K562 (cell line): ENCODE measurements at regions not wholly inside any gene's neighbourhood (a gene's known extent, or its start where the extent isn't known, plus 50 kb on each side); places are given as distances from the start of the nearest gene placed in this dataset.

Experiments used
- ATAC-seq: fragments of 200-7000 bp; cut with Tn5 transposase; 3 replicates; pipeline ENCODE4 v1.9.1; 2020; ENCODE audit warnings: moderate library complexity
- BruUV-seq: library from RNA; stranded (reverse); fragments of 400-500 nt; replicated peaks from 2 replicates; lab custom pipeline; 2021; lab: Mats Ljungman, UMichigan
- CTCF ChIA-PET: fragments of 300-600 bp; formaldehyde crosslinking; extraction: SDS; loops from one replicate; lab custom pipeline; 2021; ENCODE audit warnings: low intra/inter-chr PET ratio; lab: Yijun Ruan, JAX
- POLR2A ChIA-PET: fragments of 300-600, 350-650 bp; sonication (Branson Sonifier 250); formaldehyde crosslinking; extraction: SDS; loops from one replicate; lab custom pipeline; 2021; ENCODE audit warnings: antibody characterized with exemption, inconsistent platforms; lab: Yijun Ruan, JAX
- DNase-seq, 4 experiments: peaks; one replicate each; pipeline versions ENCODE4 v3.0.0 to v3.0.0-alpha.2; 2011 to 2018; ENCODE audit warnings: low spot score in 3 of 4, mixed read lengths in 3 of 4; ENCODE audit errors: extremely low read depth in 1 of 4
- FAIRE-seq: peaks from 2 replicates; lab custom pipeline; 2011; peaks lifted over from hg19 to GRCh38; lab: Jason Lieb, UNC
- H2AFZ ChIP-seq: 2 replicates; pipeline ENCODE4 v1.6.0; 2011; ENCODE audit warnings: low read depth, low read length, control low read depth, inconsistent platforms
- H3K27ac ChIP-seq: fragments of 200-600 bp; 3 replicates; pipeline ENCODE4 v1.8.0; 2011; ENCODE audit warnings: low read depth, mild to moderate bottlenecking, control low read depth, inconsistent platforms, low read length, moderate library complexity, mixed read lengths; ENCODE audit errors: extremely low read depth
- H3K27me3 ChIP-seq, 2 experiments: fragments of 300-600 bp in 1 of 2; 2 replicates in 1 of 2; 3 replicates in 1 of 2; pipeline versions ENCODE4 v1.6.0 to v1.8.0; 2011; ENCODE audit warnings: inconsistent platforms in 2 of 2, low read length in 2 of 2, mild to moderate bottlenecking in 1 of 2, mixed read lengths in 1 of 2, moderate library complexity in 1 of 2; ENCODE audit not compliant: control insufficient read depth in 2 of 2, insufficient read depth in 2 of 2
- H3K36me3 ChIP-seq: fragments of 300-600 bp; 3 replicates; pipeline ENCODE4 v1.8.0; 2011; ENCODE audit warnings: mild to moderate bottlenecking, low read length, inconsistent platforms; ENCODE audit not compliant: control insufficient read depth, insufficient read depth
- H3K4me1 ChIP-seq, 2 experiments: fragments of 200-600 bp in 1 of 2; replicated peaks in 1 of 2; 2 replicates in 1 of 2; 3 replicates in 1 of 2; pipeline versions ENCODE4 v1.5.1 to v1.8.0; 2011; ENCODE audit warnings: inconsistent platforms in 2 of 2, low read length in 2 of 2, mild to moderate bottlenecking in 1 of 2, mixed read lengths in 1 of 2, moderate library complexity in 1 of 2; ENCODE audit not compliant: control insufficient read depth in 2 of 2, insufficient read depth in 2 of 2
- H3K4me2 ChIP-seq: 2 replicates; pipeline ENCODE4 v1.6.1; 2011; ENCODE audit warnings: low read length, control low read depth, inconsistent platforms, mixed read lengths; ENCODE audit not compliant: insufficient read depth
- H3K4me3 ChIP-seq: fragments of 200-600 bp; sonication (generic), shearing (Covaris generic); 2 replicates; pipeline ENCODE4 v1.5.1; 2016; ENCODE audit warnings: control low read depth, inconsistent platforms
- H3K79me2 ChIP-seq: fragments of 200-600 bp; 3 replicates; pipeline ENCODE4 v1.8.0; 2011; ENCODE audit warnings: low read length, inconsistent platforms; ENCODE audit not compliant: control insufficient read depth, insufficient read depth
- H3K9ac ChIP-seq, 2 experiments: 2 replicates each; pipeline versions ENCODE4 v1.6.0 to v1.6.1; 2011; ENCODE audit warnings: low read depth in 2 of 2, low read length in 2 of 2, control low read depth in 1 of 2, inconsistent platforms in 1 of 2, mild to moderate bottlenecking in 1 of 2, mixed read lengths in 1 of 2; ENCODE audit not compliant: insufficient read depth in 1 of 2
- H3K9me1 ChIP-seq: one replicate; pipeline ENCODE4 v1.6.0; 2011; ENCODE audit warnings: inconsistent platforms, mild to moderate bottlenecking, low read length, moderate library complexity; ENCODE audit not compliant: control insufficient read depth, insufficient read depth
- H3K9me3 ChIP-seq: replicated peaks from 2 replicates; pipeline ENCODE4 v1.5.1; 2011; ENCODE audit warnings: low read depth, low read length, inconsistent platforms; ENCODE audit not compliant: control insufficient read depth, insufficient read depth
- H4K20me1 ChIP-seq: replicated peaks from 2 replicates; pipeline ENCODE4 v1.6.1; 2011; ENCODE audit warnings: low read length, inconsistent platforms, mixed read lengths; ENCODE audit not compliant: control insufficient read depth, insufficient read depth
- RAD21 ChIP-seq, 2 experiments: fragments of 250-450 bp in 1 of 2; fragments of 450-650 bp in 1 of 2; sonication (Bioruptor Pico) in 1 of 2; formaldehyde crosslinking in 1 of 2; IDR thresholded peaks in 1 of 2; conservative IDR thresholded peaks in 1 of 2; 2 replicates each; pipeline versions ENCODE4 v1.4.0 to v1.8.0; 2020 to 2022; ENCODE audit warnings: mild to moderate bottlenecking in 2 of 2, moderate library complexity in 1 of 2
- WGBS: fragments of 100-300 bp; shearing (Covaris generic); methylation state at CpG from one replicate; pipeline ENCODE4 v1.1.6; 2016; ENCODE audit warnings: low coverage, mixed read lengths; ENCODE audit not compliant: insufficient coverage; ENCODE audit errors: missing lambda C conversion rate; 5-methylcytosine and 5-hydroxymethylcytosine counted together
- in situ Hi-C: fragments of 300-500 bp; cut with MboI; formaldehyde crosslinking; loops from 4 replicates; pipeline ENCODE4 v1.15.0; 2018; ENCODE audit warnings: inconsistent platforms, mixed read lengths
- intact Hi-C: fragments of 100-400 bp; cut with micrococcal nuclease; formaldehyde crosslinking; loops from 2 replicates; pipeline ENCODE4 v1.14.2; 2022
- TF ChIP-seq, protein P1 (sequence below): IDR thresholded peaks from 3 replicates; pipeline ENCODE4 v1.6.1; 2011; ENCODE audit warnings: borderline replicate concordance, mild to moderate bottlenecking, moderate library complexity; ENCODE audit not compliant: insufficient read length; ENCODE audit errors: extremely low read depth
- TF ChIP-seq, protein P2 (sequence below), 3 experiments: IDR thresholded peaks in 2 of 3; conservative IDR thresholded peaks in 1 of 3; 2 replicates each; pipeline ENCODE4 v1.5.1; 2011 to 2012; ENCODE audit warnings: low read length in 3 of 3, mild to moderate bottlenecking in 3 of 3, control low read depth in 2 of 3, improper control_type of control experiment in 1 of 3, inconsistent platforms in 1 of 3, low read depth in 1 of 3, mixed read lengths in 1 of 3, moderate library complexity in 1 of 3; ENCODE audit not compliant: insufficient read depth in 2 of 3

DNA sequence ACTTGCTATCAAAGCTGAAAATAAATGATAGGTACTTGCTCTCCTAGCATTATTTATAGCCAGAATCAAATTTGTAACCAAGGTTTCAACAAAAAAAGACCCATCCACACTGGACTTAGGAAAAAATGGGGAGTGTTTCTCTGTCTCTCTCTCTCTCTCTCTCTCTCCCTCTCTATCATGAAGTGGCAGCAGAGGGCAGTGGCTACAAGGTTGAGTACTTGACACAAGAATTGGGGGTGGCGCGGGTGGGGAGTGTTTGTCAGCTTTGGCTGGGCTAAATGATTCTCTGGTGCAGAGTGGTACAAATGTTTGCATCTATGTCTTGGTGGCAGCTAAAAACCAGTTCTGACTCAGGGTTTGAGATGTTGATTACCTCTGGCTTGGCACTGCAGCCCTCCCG, 85.0 kb downstream of the RBM43 start:
- Histone ChIP-seq H3K9me3 (no peaks in the 10 kb centered on the region), H4K20me1 (no peaks in the 10 kb centered on the region), H3K27ac (no peak overlapping the region), H3K79me2 (no peaks in the 10 kb centered on the region), H3K27me3 (no peaks in the 10 kb centered on the region), H3K4me2 (no peak overlapping the region), H3K9me1 (no peaks in the 10 kb centered on the region), H3K4me1 (no peaks in the 10 kb centered on the region), H3K36me3 (no peaks in the 10 kb centered on the region), H3K9ac (no peak overlapping the region), H3K4me3 (no peak overlapping the region), H2AFZ (no peak overlapping the region)
- ATAC-seq, result peak; percentile 65; the same call in 2 of the 3 replicates
- WGBS, result 0% methylated on average over 3 of the region's 3 CpGs
- TF ChIP-seq, protein P1, sequence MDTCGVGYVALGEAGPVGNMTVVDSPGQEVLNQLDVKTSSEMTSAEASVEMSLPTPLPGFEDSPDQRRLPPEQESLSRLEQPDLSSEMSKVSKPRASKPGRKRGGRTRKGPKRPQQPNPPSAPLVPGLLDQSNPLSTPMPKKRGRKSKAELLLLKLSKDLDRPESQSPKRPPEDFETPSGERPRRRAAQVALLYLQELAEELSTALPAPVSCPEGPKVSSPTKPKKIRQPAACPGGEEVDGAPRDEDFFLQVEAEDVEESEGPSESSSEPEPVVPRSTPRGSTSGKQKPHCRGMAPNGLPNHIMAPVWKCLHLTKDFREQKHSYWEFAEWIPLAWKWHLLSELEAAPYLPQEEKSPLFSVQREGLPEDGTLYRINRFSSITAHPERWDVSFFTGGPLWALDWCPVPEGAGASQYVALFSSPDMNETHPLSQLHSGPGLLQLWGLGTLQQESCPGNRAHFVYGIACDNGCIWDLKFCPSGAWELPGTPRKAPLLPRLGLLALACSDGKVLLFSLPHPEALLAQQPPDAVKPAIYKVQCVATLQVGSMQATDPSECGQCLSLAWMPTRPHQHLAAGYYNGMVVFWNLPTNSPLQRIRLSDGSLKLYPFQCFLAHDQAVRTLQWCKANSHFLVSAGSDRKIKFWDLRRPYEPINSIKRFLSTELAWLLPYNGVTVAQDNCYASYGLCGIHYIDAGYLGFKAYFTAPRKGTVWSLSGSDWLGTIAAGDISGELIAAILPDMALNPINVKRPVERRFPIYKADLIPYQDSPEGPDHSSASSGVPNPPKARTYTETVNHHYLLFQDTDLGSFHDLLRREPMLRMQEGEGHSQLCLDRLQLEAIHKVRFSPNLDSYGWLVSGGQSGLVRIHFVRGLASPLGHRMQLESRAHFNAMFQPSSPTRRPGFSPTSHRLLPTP, result no peak
- peak in 1 of 2 experiments; percentile 32; a peak in 2 of 4 replicates for TF ChIP-seq RAD21 (CRISPR knock-in tag; conservative IDR thresholded peaks at IDR 0.05 in 1 of 2, IDR thresholded peaks at IDR 0.05 in 1 of 2)
- TF ChIP-seq, protein P2, sequence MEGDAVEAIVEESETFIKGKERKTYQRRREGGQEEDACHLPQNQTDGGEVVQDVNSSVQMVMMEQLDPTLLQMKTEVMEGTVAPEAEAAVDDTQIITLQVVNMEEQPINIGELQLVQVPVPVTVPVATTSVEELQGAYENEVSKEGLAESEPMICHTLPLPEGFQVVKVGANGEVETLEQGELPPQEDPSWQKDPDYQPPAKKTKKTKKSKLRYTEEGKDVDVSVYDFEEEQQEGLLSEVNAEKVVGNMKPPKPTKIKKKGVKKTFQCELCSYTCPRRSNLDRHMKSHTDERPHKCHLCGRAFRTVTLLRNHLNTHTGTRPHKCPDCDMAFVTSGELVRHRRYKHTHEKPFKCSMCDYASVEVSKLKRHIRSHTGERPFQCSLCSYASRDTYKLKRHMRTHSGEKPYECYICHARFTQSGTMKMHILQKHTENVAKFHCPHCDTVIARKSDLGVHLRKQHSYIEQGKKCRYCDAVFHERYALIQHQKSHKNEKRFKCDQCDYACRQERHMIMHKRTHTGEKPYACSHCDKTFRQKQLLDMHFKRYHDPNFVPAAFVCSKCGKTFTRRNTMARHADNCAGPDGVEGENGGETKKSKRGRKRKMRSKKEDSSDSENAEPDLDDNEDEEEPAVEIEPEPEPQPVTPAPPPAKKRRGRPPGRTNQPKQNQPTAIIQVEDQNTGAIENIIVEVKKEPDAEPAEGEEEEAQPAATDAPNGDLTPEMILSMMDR (IDR thresholded peaks at IDR 0.05 in 2 of 3, conservative IDR thresholded peaks at IDR 0.05 in 1 of 3; ENCODE audit: insufficient read depth in 2 of 3, low read depth in 1 of 3, low read length in 3 of 3), result peak in 2 of 3 experiments; percentile 20 to 25; a peak in 3 of 6 replicates
- intact Hi-C loops (no loop called here), in situ Hi-C loops (no loop called here)
- no peak for FAIRE-seq
- peak in 1 of 4 experiments; percentile 12 for DNase-seq
- BruUV-seq, result no TSS peak
- ChIA-PET POLR2A (interaction anchor here (0.6 kb wide), 2 partner anchors 15 to 89 kb away, joined by 3 read pairs; no protein-coding TSS in a partner anchor), CTCF (interaction anchor here (1.1 kb wide), 1 partner anchor 62 kb away, joined by 3 read pairs; no protein-coding TSS in a partner anchor)
